ENCODE measurements at regions not wholly inside any gene's neighbourhood (a gene's known extent, or its start where the extent isn't known, plus 50 kb on each side); places are given as distances from the start of the nearest gene placed in this dataset.

DNA sequence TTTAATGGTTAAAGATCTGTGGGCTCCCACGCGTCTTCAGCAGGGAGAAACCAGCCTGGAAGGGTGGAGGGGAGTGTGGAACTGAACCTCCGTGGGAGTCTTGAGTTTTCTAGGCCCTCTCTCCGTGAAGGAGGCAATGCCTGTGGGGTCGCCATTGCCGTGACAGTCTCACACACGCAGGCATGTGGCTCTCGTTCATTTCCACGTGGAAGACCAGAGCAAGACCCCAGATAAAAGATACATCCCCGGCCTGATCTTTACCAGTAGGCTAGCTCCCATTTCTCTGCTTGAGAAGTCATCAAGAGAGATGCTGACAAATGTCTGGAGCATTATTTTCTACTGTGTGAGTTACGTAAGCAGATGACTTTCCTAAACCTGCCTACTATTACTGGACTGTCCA is 491.7 kb upstream of the LMO3 start:
- TF ChIP-seq POLR2A (IDR thresholded peaks at IDR 0.05) = no peak
- TF ChIP-seq, protein P1, sequence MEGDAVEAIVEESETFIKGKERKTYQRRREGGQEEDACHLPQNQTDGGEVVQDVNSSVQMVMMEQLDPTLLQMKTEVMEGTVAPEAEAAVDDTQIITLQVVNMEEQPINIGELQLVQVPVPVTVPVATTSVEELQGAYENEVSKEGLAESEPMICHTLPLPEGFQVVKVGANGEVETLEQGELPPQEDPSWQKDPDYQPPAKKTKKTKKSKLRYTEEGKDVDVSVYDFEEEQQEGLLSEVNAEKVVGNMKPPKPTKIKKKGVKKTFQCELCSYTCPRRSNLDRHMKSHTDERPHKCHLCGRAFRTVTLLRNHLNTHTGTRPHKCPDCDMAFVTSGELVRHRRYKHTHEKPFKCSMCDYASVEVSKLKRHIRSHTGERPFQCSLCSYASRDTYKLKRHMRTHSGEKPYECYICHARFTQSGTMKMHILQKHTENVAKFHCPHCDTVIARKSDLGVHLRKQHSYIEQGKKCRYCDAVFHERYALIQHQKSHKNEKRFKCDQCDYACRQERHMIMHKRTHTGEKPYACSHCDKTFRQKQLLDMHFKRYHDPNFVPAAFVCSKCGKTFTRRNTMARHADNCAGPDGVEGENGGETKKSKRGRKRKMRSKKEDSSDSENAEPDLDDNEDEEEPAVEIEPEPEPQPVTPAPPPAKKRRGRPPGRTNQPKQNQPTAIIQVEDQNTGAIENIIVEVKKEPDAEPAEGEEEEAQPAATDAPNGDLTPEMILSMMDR (IDR thresholded peaks at IDR 0.05) = no peak
